Tibial nerve (tissue), 3 donors: ENCODE measurements at regions not wholly inside any gene's neighbourhood (a gene's known extent, or its start where the extent isn't known, plus 50 kb on each side); places are given as distances from the start of the nearest gene placed in this dataset.

Experiments used
- CTCF ChIP-seq, 5 experiments: fragments of 200-600 bp in 3 of 5; fragments of 450-650 bp in 2 of 5; sonication (generic) in 3 of 5; IDR thresholded peaks; one replicate each; pipeline ENCODE4 v1.5.1; 2016 to 2019; ENCODE audit warnings: antibody characterized with exemption in 5 of 5, mild to moderate bottlenecking in 3 of 5, moderate library complexity in 2 of 5
- POLR2A ChIP-seq, 2 donors: fragments of 450-650 bp; IDR thresholded peaks; one replicate each; pipeline ENCODE4 v1.6.1; 2017; ENCODE audit warnings: antibody characterized with exemption in 2 of 2, mild to moderate bottlenecking in 2 of 2, moderate library complexity in 2 of 2

GRCh38 chr9:12352045-12352315 is 341.2 kb upstream of the TYRP1 start:
- TF ChIP-seq CTCF (IDR thresholded peaks at IDR 0.05): no peak
- TF ChIP-seq POLR2A (IDR thresholded peaks at IDR 0.05): no peak
